GM12878 (cell line): ENCODE measurements at regions not wholly inside any gene's neighbourhood (a gene's known extent, or its start where the extent isn't known, plus 50 kb on each side); places are given as distances from the start of the nearest gene placed in this dataset.

Experiments
- ATAC-seq: fragments of 200-7000 bp; cut with Tn5 transposase; 3 replicates; pipeline ENCODE4 v1.9.1; 2020; ENCODE audit warnings: mild to moderate bottlenecking, moderate library complexity
- BruUV-seq: library from RNA; stranded (reverse); fragments of 400-500 nt; replicated peaks from 2 replicates; lab custom pipeline; 2021; lab: Mats Ljungman, UMichigan
- CTCF ChIA-PET: fragments of 300-600 bp; sonication (Branson Sonifier 250); formaldehyde crosslinking; extraction: SDS; loops from one replicate; lab custom pipeline; 2021; ENCODE audit warnings: inconsistent platforms; lab: Yijun Ruan, JAX
- POLR2A ChIA-PET: fragments of 350-600 bp; formaldehyde crosslinking; extraction: SDS; loops from one replicate; lab custom pipeline; 2021; ENCODE audit warnings: inconsistent platforms; lab: Charles Lee
- RAD21 ChIA-PET: fragments of 300-600 bp; sonication (Branson Sonifier 250); formaldehyde crosslinking; loops from one replicate; lab custom pipeline; 2023; ENCODE audit warnings: antibody characterized with exemption; ENCODE audit not compliant: unreplicated experiment; lab: Charles Lee
- SMC1A ChIA-PET: fragments of 300-600 bp; sonication (Branson Sonifier 250); formaldehyde crosslinking; loops from one replicate; lab custom pipeline; 2023; ENCODE audit not compliant: unreplicated experiment, uncharacterized antibody; lab: Charles Lee
- DNase-seq: peaks from one replicate; pipeline ENCODE4 v3.0.0-alpha.2; 2011; ENCODE audit warnings: low read depth, low spot score
- FAIRE-seq: peaks from 3 replicates; lab custom pipeline; 2011; peaks lifted over from hg19 to GRCh38; lab: Jason Lieb, UNC
- H2AFZ ChIP-seq: 2 replicates; pipeline ENCODE4 v1.6.0; 2011; ENCODE audit warnings: low read depth, low read length, control low read depth; ENCODE audit not compliant: control insufficient read depth
- H3K27ac ChIP-seq: 2 replicates; pipeline ENCODE4 v1.5.1; 2011; ENCODE audit warnings: control low read depth; ENCODE audit not compliant: control insufficient read depth, insufficient read depth
- H3K27me3 ChIP-seq, 2 experiments: replicated peaks in 1 of 2; 2 replicates each; pipeline versions ENCODE4 v1.6.0 to v1.6.1; 2011; ENCODE audit warnings: low read length in 1 of 2; ENCODE audit not compliant: control insufficient read depth in 2 of 2, insufficient read depth in 2 of 2
- H3K36me3 ChIP-seq, 2 experiments: 2 replicates each; pipeline ENCODE4 v1.5.1; 2011; ENCODE audit warnings: low read length in 1 of 2; ENCODE audit not compliant: control insufficient read depth in 2 of 2, insufficient read depth in 2 of 2
- H3K4me1 ChIP-seq: 2 replicates; pipeline ENCODE4 v1.6.1; 2011; ENCODE audit warnings: mild to moderate bottlenecking, low read length, moderate library complexity, mixed read lengths; ENCODE audit not compliant: control insufficient read depth, insufficient read depth
- H3K4me2 ChIP-seq: 2 replicates; pipeline ENCODE4 v1.6.0; 2011; ENCODE audit warnings: control low read depth; ENCODE audit not compliant: control insufficient read depth, insufficient read depth
- H3K4me3 ChIP-seq: fragments of 200-600 bp; sonication (generic); 2 replicates; pipeline ENCODE4 v1.5.1; 2016
- H3K79me2 ChIP-seq: 2 replicates; pipeline ENCODE4 v1.6.0; 2011; ENCODE audit warnings: low read length; ENCODE audit not compliant: control insufficient read depth, insufficient read depth
- H3K9ac ChIP-seq: 2 replicates; pipeline ENCODE4 v1.8.0; 2011; ENCODE audit warnings: low read length, control low read depth, mixed read lengths; ENCODE audit not compliant: control insufficient read depth, insufficient read depth
- H3K9me3 ChIP-seq: replicated peaks from 3 replicates; pipeline ENCODE4 v1.5.1; 2011; ENCODE audit warnings: mild to moderate bottlenecking, low read length; ENCODE audit not compliant: control insufficient read depth, insufficient read depth
- H4K20me1 ChIP-seq: 2 replicates; pipeline ENCODE4 v1.6.0; 2011; ENCODE audit not compliant: control insufficient read depth, insufficient read depth
- ATF7 ChIP-seq: fragments of 450-650 bp; IDR thresholded peaks from 2 replicates; pipeline ENCODE4 v1.6.1; 2016; ENCODE audit warnings: low read depth, mild to moderate bottlenecking
- CBX3 ChIP-seq: fragments of 200-600 bp; sonication (generic); IDR thresholded peaks from 2 replicates; pipeline ENCODE4 v1.6.1; 2016; ENCODE audit warnings: low read depth, borderline replicate concordance
- GATAD2B ChIP-seq: fragments of 450-650 bp; conservative IDR thresholded peaks from 2 replicates; pipeline ENCODE4 v1.6.1; 2017; ENCODE audit warnings: low read depth, mild to moderate bottlenecking, moderate library complexity
- IKZF2 ChIP-seq, 2 experiments: fragments of 450-650 bp; IDR thresholded peaks; 2 replicates each; pipeline ENCODE4 v1.6.1; 2017; ENCODE audit warnings: mild to moderate bottlenecking in 2 of 2, moderate library complexity in 2 of 2
- POLR2A ChIP-seq: IDR thresholded peaks from 2 replicates; pipeline ENCODE4 v1.6.1; 2011; ENCODE audit warnings: low read depth, mild to moderate bottlenecking, low read length
- RBBP5 ChIP-seq: fragments of 200-600 bp; sonication (generic); conservative IDR thresholded peaks from 2 replicates; pipeline ENCODE4 v1.6.1; 2016
- SIN3A ChIP-seq: IDR thresholded peaks from 2 replicates; pipeline ENCODE4 v1.6.1; 2012; ENCODE audit warnings: low read depth, low read length, improper control_type of control experiment
- SMC3 ChIP-seq: IDR thresholded peaks from 2 replicates; pipeline ENCODE4 v1.6.1; 2011; ENCODE audit warnings: low read length, improper control_type of control experiment, borderline replicate concordance
- SUZ12 ChIP-seq: fragments of 200-600 bp; sonication (generic); IDR thresholded peaks from one replicate; pipeline ENCODE4 v1.6.1; 2018; ENCODE audit warnings: antibody characterized with exemption, mild to moderate bottlenecking; ENCODE audit not compliant: unreplicated experiment
- WGBS: methylation state at CpG from one replicate; pipeline ENCODE4 v1.1.6; 2016; ENCODE audit warnings: low lambda C conversion rate; ENCODE audit not compliant: insufficient replicate concordance, insufficient coverage; ENCODE audit errors: missing lambda C conversion rate; 5-methylcytosine and 5-hydroxymethylcytosine counted together
- in situ Hi-C: fragments of 300-500 bp; cut with MboI; formaldehyde crosslinking; loops from 9 replicates; pipeline ENCODE4 v1.14.3; 2018; ENCODE audit warnings: mixed read lengths
- intact Hi-C: fragments of 100-400 bp; cut with micrococcal nuclease; formaldehyde crosslinking; loops from one replicate; pipeline ENCODE4 v1.14.2; 2022; ENCODE audit not compliant: unreplicated experiment
- TF ChIP-seq, protein P1 (sequence below): IDR thresholded peaks from 2 replicates; pipeline ENCODE4 v1.6.1; 2011; ENCODE audit warnings: borderline replicate concordance, low read depth, mild to moderate bottlenecking, moderate library complexity, low read length; ENCODE audit not compliant: insufficient read depth, poor library complexity, severe bottlenecking
- TF ChIP-seq, protein P2 (sequence below): fragments of 450-650 bp; IDR thresholded peaks from 2 replicates; pipeline ENCODE4 v1.6.1; 2017; ENCODE audit warnings: mild to moderate bottlenecking
- TF ChIP-seq, protein P3 (sequence below): IDR thresholded peaks from 2 replicates; pipeline ENCODE4 v1.6.1; 2011; ENCODE audit warnings: mild to moderate bottlenecking, low read depth, low read length, moderate library complexity; ENCODE audit not compliant: insufficient replicate concordance

DNA sequence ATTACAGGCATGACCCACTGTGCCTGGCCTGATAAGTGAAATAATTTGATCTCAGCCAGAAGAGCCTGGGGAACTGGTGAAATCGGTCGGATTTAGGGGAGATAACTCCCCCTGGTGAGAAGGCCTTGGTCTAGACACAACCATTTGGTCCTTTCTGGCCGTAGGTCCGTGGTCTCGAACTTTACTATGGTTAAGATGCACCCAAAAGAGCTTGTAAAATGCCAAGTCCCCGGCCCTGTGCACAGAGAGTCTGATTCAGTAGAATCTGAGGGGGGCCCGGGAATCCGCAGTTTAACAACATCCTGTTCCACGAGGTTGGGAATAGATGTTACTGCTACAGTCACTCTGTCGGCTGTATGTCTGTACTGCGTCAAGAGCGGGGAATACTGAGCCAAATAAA is 140.7 kb downstream of the C9orf50 start:
- FAIRE-seq (no peak), DNase-seq (no peak), ATAC-seq (no peak)
- no peaks in the 10 kb centered on the region for H4K20me1 ChIP-seq
- RAD21 ChIA-PET: no interaction called here
- no peak overlapping the region for H2AFZ ChIP-seq
- no peak overlapping the region for H3K27ac ChIP-seq
- no TSS peak for BruUV-seq
- WGBS: 47% methylated on average over 12 of the region's 12 CpGs
- H3K79me2 ChIP-seq: no peaks in the 10 kb centered on the region
- SMC1A ChIA-PET: interaction anchor here (0.6 to 1.1 kb wide), 2 partner anchors 72 to 96 kb away, joined by 3 read pairs; no protein-coding TSS in a partner anchor
- no peak overlapping the region for H3K9ac ChIP-seq
- H3K4me3 ChIP-seq: no peak overlapping the region
- TF ChIP-seq SUZ12: no peak
- TF ChIP-seq SIN3A: no peak
- TF ChIP-seq, protein P1, sequence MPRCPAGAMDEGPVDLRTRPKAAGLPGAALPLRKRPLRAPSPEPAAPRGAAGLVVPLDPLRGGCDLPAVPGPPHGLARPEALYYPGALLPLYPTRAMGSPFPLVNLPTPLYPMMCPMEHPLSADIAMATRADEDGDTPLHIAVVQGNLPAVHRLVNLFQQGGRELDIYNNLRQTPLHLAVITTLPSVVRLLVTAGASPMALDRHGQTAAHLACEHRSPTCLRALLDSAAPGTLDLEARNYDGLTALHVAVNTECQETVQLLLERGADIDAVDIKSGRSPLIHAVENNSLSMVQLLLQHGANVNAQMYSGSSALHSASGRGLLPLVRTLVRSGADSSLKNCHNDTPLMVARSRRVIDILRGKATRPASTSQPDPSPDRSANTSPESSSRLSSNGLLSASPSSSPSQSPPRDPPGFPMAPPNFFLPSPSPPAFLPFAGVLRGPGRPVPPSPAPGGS: no peak
- no peak for TF ChIP-seq SMC3
- TF ChIP-seq GATAD2B: no peak
- intact Hi-C loops: loop anchor here (10.0 kb wide), 1 partner anchor 125 kb away; no protein-coding TSS in a partner anchor
- peaks cover 8 to 19% of the 10 kb centered on the region in 2 experiments; a peak in 3 of 4 replicates for H3K27me3 ChIP-seq
- in situ Hi-C loops: no loop called here
- CTCF ChIA-PET: interaction anchor here (0.6 kb wide), 1 partner anchor 116 kb away, joined by 3 read pairs; no protein-coding TSS in a partner anchor
- H3K9me3 ChIP-seq: no peaks in the 10 kb centered on the region; the same call in 2 of the 3 replicates
- no peaks in the 10 kb centered on the region for H3K36me3 ChIP-seq
- no peaks in the 10 kb centered on the region for H3K4me1 ChIP-seq
- POLR2A ChIA-PET: no interaction called here
- no peak overlapping the region for H3K4me2 ChIP-seq

DNA sequence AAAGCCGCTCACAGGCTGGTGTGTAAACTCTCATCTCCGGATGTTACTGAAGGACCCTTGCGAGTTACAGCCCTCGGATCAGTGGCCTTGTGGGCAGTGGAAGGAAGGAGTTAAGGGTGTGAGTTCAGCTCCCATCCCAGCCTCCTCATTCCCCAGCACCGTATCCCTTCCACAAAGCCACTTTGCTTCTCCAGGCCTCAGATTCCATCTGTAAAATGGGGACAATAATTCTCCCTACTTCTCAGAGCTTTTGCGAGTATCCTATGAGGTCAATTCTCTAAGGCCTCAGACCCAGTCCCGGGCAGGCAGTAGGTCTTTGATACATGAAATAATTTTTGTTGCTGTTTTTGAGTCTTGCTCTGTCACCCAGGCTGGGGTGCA is 141.3 kb downstream of the C9orf50 start:
- H3K4me2 ChIP-seq: no peak overlapping the region
- 51% methylated on average over 7 of the region's 7 CpGs for WGBS
- peaks cover 8 to 19% of the 10 kb centered on the region in 2 experiments; a peak in 3 of 4 replicates for H3K27me3 ChIP-seq
- ChIA-PET SMC1A (interaction anchor here (0.6 to 1.1 kb wide), 2 partner anchors 71 to 95 kb away, joined by 3 read pairs; no protein-coding TSS in a partner anchor), CTCF (no interaction called here), POLR2A (no interaction called here), RAD21 (no interaction called here)
- H3K9me3 ChIP-seq: peaks cover 4% of the 10 kb centered on the region; the same call in 2 of the 3 replicates
- no peaks in the 10 kb centered on the region for H3K36me3 ChIP-seq
- no peaks in the 10 kb centered on the region for H3K79me2 ChIP-seq
- H3K4me1 ChIP-seq: no peaks in the 10 kb centered on the region
- TF ChIP-seq, protein P2, sequence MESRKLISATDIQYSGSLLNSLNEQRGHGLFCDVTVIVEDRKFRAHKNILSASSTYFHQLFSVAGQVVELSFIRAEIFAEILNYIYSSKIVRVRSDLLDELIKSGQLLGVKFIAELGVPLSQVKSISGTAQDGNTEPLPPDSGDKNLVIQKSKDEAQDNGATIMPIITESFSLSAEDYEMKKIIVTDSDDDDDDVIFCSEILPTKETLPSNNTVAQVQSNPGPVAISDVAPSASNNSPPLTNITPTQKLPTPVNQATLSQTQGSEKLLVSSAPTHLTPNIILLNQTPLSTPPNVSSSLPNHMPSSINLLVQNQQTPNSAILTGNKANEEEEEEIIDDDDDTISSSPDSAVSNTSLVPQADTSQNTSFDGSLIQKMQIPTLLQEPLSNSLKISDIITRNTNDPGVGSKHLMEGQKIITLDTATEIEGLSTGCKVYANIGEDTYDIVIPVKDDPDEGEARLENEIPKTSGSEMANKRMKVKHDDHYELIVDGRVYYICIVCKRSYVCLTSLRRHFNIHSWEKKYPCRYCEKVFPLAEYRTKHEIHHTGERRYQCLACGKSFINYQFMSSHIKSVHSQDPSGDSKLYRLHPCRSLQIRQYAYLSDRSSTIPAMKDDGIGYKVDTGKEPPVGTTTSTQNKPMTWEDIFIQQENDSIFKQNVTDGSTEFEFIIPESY: no peak
- TF ChIP-seq RBBP5 (no peak), ATF7 (no peak), POLR2A (no peak), GATAD2B (no peak), CBX3 (no peak), IKZF2 (IDR thresholded peaks at IDR 0.05) (no peak)
- TF ChIP-seq, protein P3, sequence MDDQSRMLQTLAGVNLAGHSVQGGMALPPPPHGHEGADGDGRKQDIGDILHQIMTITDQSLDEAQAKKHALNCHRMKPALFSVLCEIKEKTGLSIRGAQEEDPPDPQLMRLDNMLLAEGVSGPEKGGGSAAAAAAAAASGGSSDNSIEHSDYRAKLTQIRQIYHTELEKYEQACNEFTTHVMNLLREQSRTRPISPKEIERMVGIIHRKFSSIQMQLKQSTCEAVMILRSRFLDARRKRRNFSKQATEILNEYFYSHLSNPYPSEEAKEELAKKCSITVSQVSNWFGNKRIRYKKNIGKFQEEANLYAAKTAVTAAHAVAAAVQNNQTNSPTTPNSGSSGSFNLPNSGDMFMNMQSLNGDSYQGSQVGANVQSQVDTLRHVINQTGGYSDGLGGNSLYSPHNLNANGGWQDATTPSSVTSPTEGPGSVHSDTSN: no peak
- H2AFZ ChIP-seq: no peak overlapping the region
- in situ Hi-C loops: no loop called here
- H3K4me3 ChIP-seq: no peak overlapping the region
- BruUV-seq: no TSS peak
- intact Hi-C loops: loop anchor here (10.0 kb wide), 1 partner anchor 125 kb away; no protein-coding TSS in a partner anchor
- ATAC-seq (no peak), DNase-seq (no peak), FAIRE-seq (no peak)
- no peak overlapping the region for H3K27ac ChIP-seq
- H4K20me1 ChIP-seq: no peaks in the 10 kb centered on the region
- H3K9ac ChIP-seq: no peak overlapping the region
